Endothelial cell of umbilical vein (primary cell): ENCODE measurements at regions not wholly inside any gene's neighbourhood (a gene's known extent, or its start where the extent isn't known, plus 50 kb on each side); places are given as distances from the start of the nearest gene placed in this dataset.

Experiments
- BruUV-seq: library from RNA; stranded (reverse); fragments of 400-500 nt; replicated peaks from 2 replicates; lab custom pipeline; 2021; lab: Mats Ljungman, UMichigan
- CTCF ChIA-PET: fragments of 300-600, 350-600 bp; sonication (Branson Sonifier 250); formaldehyde crosslinking; loops from one replicate; lab custom pipeline; 2021; ENCODE audit warnings: antibody characterized with exemption, inconsistent platforms; lab: Charles Lee
- POLR2A ChIA-PET: fragments of 300-600, 350-600 bp; sonication (Branson Sonifier 250); formaldehyde crosslinking; loops from one replicate; lab custom pipeline; 2021; ENCODE audit warnings: antibody characterized with exemption, inconsistent platforms; lab: Charles Lee
- DNase-seq: peaks from one replicate; pipeline ENCODE4 v3.0.0-alpha.2; 2011; ENCODE audit warnings: low read depth, low spot score
- FAIRE-seq: peaks from 2 replicates; lab custom pipeline; 2011; peaks lifted over from hg19 to GRCh38; lab: Jason Lieb, UNC
- H2AFZ ChIP-seq: 2 replicates; pipeline ENCODE4 v1.6.0; 2012; ENCODE audit warnings: low read depth, low read length, control low read depth, inconsistent platforms
- H3K27ac ChIP-seq: 2 replicates; pipeline ENCODE4 v1.5.1; 2011; ENCODE audit warnings: low read depth, mild to moderate bottlenecking, control low read depth, low read length, moderate library complexity; ENCODE audit not compliant: insufficient read depth
- H3K27me3 ChIP-seq, 2 experiments: 2 replicates each; pipeline versions ENCODE4 v1.6.0 to v1.6.1; 2011; ENCODE audit warnings: low read length in 2 of 2, mixed read lengths in 1 of 2; ENCODE audit not compliant: control insufficient read depth in 2 of 2, insufficient read depth in 2 of 2
- H3K36me3 ChIP-seq, 2 experiments: 2 replicates in 1 of 2; 3 replicates in 1 of 2; pipeline ENCODE4 v1.5.1; 2011; ENCODE audit warnings: low read length in 2 of 2, mild to moderate bottlenecking in 1 of 2, moderate library complexity in 1 of 2; ENCODE audit not compliant: control insufficient read depth in 2 of 2, insufficient read depth in 2 of 2; ENCODE audit errors: extremely low read depth in 1 of 2
- H3K4me1 ChIP-seq: 3 replicates; pipeline ENCODE4 v1.5.1; 2011; ENCODE audit warnings: mild to moderate bottlenecking, low read length; ENCODE audit not compliant: control insufficient read depth, insufficient read depth; ENCODE audit errors: extremely low read depth
- H3K4me2 ChIP-seq: 2 replicates; pipeline ENCODE4 v1.6.1; 2011; ENCODE audit warnings: low read length, control low read depth, mixed read lengths; ENCODE audit not compliant: insufficient read depth
- H3K4me3 ChIP-seq, 3 experiments: fragments of 200-600 bp in 1 of 3; sonication (generic), shearing (Covaris generic) in 1 of 3; replicated peaks in 1 of 3; 2 replicates each; pipeline ENCODE4 v1.5.1; 2011 to 2016; ENCODE audit warnings: control low read depth in 3 of 3, low read length in 3 of 3, mild to moderate bottlenecking in 2 of 3, inconsistent platforms in 1 of 3, low read depth in 1 of 3, moderate library complexity in 1 of 3; ENCODE audit not compliant: insufficient read depth in 1 of 3
- H3K79me2 ChIP-seq: 2 replicates; pipeline ENCODE4 v1.6.0; 2012; ENCODE audit warnings: low read length, inconsistent platforms; ENCODE audit not compliant: control insufficient read depth, insufficient read depth
- H3K9ac ChIP-seq: replicated peaks from 2 replicates; pipeline ENCODE3; 2011; ENCODE audit warnings: low read length, control low read depth; ENCODE audit not compliant: insufficient read depth; ENCODE audit errors: extremely low read depth
- H3K9me1 ChIP-seq: replicated peaks from 3 replicates; pipeline ENCODE4 v1.6.0; 2011; ENCODE audit warnings: mild to moderate bottlenecking, low read length; ENCODE audit not compliant: control insufficient read depth, insufficient read depth; ENCODE audit errors: extremely low read depth
- H3K9me3 ChIP-seq: replicated peaks from 2 replicates; pipeline ENCODE4 v1.5.1; 2012; ENCODE audit warnings: low read length, inconsistent platforms; ENCODE audit not compliant: control insufficient read depth, insufficient read depth
- H4K20me1 ChIP-seq: replicated peaks from 2 replicates; pipeline ENCODE3; 2011; ENCODE audit warnings: mild to moderate bottlenecking, low read length; ENCODE audit not compliant: control insufficient read depth, insufficient read depth; ENCODE audit errors: extremely low read depth
- EZH2 ChIP-seq: IDR thresholded peaks from 2 replicates; pipeline ENCODE4 v1.6.1; 2012; ENCODE audit warnings: borderline replicate concordance, low read depth, mild to moderate bottlenecking, moderate library complexity, low read length, inconsistent platforms; ENCODE audit not compliant: severe bottlenecking
- FOS ChIP-seq: IDR thresholded peaks from 2 replicates; pipeline ENCODE4 v1.6.1; 2011; ENCODE audit warnings: mild to moderate bottlenecking, low read length, moderate library complexity, borderline replicate concordance; ENCODE audit not compliant: insufficient read depth
- GATA2 ChIP-seq: IDR thresholded peaks from 2 replicates; pipeline ENCODE4 v1.7.0; 2011; ENCODE audit warnings: low read depth, mild to moderate bottlenecking, moderate library complexity, mixed read lengths, low read length; ENCODE audit not compliant: insufficient read length, insufficient read depth
- JUN ChIP-seq: IDR thresholded peaks from 2 replicates; pipeline ENCODE4 v1.6.1; 2011; ENCODE audit warnings: borderline replicate concordance, low read depth; ENCODE audit not compliant: insufficient read length, insufficient read depth
- MAX ChIP-seq: IDR thresholded peaks from 2 replicates; pipeline ENCODE4 v1.6.1; 2011; ENCODE audit not compliant: insufficient read depth, insufficient read length
- MYC ChIP-seq: IDR thresholded peaks from one replicate; pipeline ENCODE4 v1.6.1; 2011; ENCODE audit warnings: mild to moderate bottlenecking, low read depth, low read length
- POLR2A ChIP-seq: IDR thresholded peaks from 2 replicates; pipeline ENCODE4 v1.6.1; 2012; ENCODE audit warnings: low read depth, mild to moderate bottlenecking, control low read depth, low read length
- POLR2AphosphoS5 ChIP-seq: IDR thresholded peaks from 2 replicates; pipeline ENCODE4 v1.6.1; 2012; ENCODE audit warnings: low read depth, mild to moderate bottlenecking, control low read depth, low read length, moderate library complexity; ENCODE audit not compliant: insufficient read depth
- dilution Hi-C: fragments of 300-500 bp; cut with MboI; formaldehyde crosslinking; loops from one replicate; pipeline ENCODE4 v1.15.0; 2019; ENCODE audit warnings: low sequenced_read_pairs; ENCODE audit not compliant: extremely low pct_ligation_motif_present
- intact Hi-C: fragments of 100-400 bp; cut with micrococcal nuclease; formaldehyde crosslinking; loops from one replicate; pipeline ENCODE4 v1.10.0; 2022
- TF ChIP-seq, protein P1 (sequence below), 2 donors: IDR thresholded peaks; 1 replicate in 1 of 2; 2 replicates in 1 of 2; pipeline ENCODE4 v1.5.1; 2011; ENCODE audit warnings: low read length in 2 of 2, mild to moderate bottlenecking in 2 of 2, moderate library complexity in 2 of 2, control low read depth in 1 of 2, inconsistent platforms in 1 of 2, low read depth in 1 of 2; ENCODE audit not compliant: insufficient read depth in 1 of 2; ENCODE audit errors: extremely low read depth in 1 of 2

DNA sequence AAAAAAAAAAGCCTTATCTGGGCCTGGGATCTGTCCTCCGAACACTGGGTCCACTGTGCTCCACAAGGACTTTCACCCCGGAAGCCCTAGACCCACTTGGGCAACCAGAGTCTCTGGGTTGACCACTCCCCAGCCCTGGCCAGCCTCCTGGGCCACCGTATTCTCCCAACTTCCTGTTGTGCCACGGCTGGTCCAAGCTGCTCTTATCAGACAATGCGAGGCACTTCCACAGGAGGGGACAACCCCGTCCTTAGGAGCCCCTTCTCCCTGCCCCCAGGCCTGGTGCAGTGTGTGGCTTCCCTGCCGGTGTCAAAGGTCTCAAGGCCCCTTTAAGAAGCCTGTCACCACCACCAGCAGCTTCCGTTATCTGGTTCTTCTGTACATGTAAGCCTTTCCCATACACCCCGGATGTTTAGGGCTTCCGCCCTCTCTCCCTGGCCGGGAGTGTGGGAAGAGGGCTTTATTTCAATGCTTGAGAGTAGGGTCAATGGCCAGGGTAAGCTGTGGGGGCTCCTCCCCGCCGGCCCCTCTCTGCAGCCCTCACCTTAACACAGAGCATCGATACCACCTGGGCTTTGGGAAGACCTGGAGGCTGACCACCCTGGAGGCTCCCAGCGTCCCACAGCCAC, 313.0 kb downstream of the SEC14L1 start:
- Histone ChIP-seq H4K20me1 (no peaks in the 10 kb centered on the region), H3K4me2 (no peak overlapping the region), H3K36me3 (no peaks in the 10 kb centered on the region), H3K79me2 (peaks cover 18% of the 10 kb centered on the region), H3K27ac (no peak overlapping the region), H2AFZ (no peak overlapping the region), H3K9me3 (no peaks in the 10 kb centered on the region), H3K9me1 (no peaks in the 10 kb centered on the region), H3K4me3 (no peak overlapping the region), H3K27me3 (no peaks in the 10 kb centered on the region), H3K9ac (no peak overlapping the region), H3K4me1 (peaks cover 28% of the 10 kb centered on the region)
- POLR2A ChIA-PET = no interaction called here
- dilution Hi-C loops = no loop called here
- intact Hi-C loops = no loop called here
- TF ChIP-seq POLR2A (no peak), MAX (no peak), JUN (no peak), GATA2 (no peak), MYC (no peak), FOS (no peak), POLR2AphosphoS5 (no peak), EZH2 (no peak)
- TF ChIP-seq, protein P1, sequence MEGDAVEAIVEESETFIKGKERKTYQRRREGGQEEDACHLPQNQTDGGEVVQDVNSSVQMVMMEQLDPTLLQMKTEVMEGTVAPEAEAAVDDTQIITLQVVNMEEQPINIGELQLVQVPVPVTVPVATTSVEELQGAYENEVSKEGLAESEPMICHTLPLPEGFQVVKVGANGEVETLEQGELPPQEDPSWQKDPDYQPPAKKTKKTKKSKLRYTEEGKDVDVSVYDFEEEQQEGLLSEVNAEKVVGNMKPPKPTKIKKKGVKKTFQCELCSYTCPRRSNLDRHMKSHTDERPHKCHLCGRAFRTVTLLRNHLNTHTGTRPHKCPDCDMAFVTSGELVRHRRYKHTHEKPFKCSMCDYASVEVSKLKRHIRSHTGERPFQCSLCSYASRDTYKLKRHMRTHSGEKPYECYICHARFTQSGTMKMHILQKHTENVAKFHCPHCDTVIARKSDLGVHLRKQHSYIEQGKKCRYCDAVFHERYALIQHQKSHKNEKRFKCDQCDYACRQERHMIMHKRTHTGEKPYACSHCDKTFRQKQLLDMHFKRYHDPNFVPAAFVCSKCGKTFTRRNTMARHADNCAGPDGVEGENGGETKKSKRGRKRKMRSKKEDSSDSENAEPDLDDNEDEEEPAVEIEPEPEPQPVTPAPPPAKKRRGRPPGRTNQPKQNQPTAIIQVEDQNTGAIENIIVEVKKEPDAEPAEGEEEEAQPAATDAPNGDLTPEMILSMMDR (IDR thresholded peaks at IDR 0.05; ENCODE audit: extremely low read depth in 1 of 2, insufficient read depth in 1 of 2, low read depth in 1 of 2, low read length in 2 of 2) = no peak
- no peak for DNase-seq
- CTCF ChIA-PET = interaction anchor here (0.8 to 1.8 kb wide), 2 partner anchors 12 to 24 kb away, joined by 3 to 4 read pairs; no protein-coding TSS in a partner anchor
- FAIRE-seq = no peak
- BruUV-seq = no TSS peak
